NCI-H2107 treated with DMSO at 0.1 percent for 48 hours (cell line): ENCODE measurements at regions not wholly inside any gene's neighbourhood (a gene's known extent, or its start where the extent isn't known, plus 50 kb on each side); places are given as distances from the start of the nearest gene placed in this dataset.
"Not testable (repeated sequence)": the region's sequence is repeated elsewhere in the genome, so short reads cannot be mapped to it uniquely, and the experiment has no call there.

Experiments used
- DNase-seq: peaks from one replicate; lab custom pipeline; 2025; ENCODE audit not compliant: unreplicated experiment; lab: John Stamatoyannopoulos, UW

GRCh38 chr1:213523781-213524398 is 463.9 kb upstream of the PROX1 start:
- no peak for DNase-seq

DNA sequence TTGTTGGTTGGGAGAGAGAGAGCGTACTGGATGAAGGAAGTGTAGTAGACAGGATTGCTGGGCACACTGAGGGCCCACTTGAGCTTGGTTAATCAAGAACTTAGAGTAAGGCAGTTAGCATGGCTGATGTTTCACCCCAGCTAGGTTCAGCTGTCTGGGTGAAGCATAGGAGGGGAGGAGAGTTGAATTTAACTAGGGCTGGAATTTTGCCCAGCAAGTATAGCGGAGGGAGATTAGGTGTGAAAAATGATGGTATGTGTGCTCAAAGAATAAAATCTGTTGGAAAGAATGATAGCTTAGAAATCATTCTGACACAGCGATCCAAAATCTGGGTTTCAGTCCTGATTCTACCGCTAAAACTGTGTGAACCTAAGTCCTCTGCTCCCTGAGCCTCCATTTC is 461.5 kb upstream of the PROX1 start:
- DNase-seq = no peak

- DNase-seq = no peak
These were observed 457.0 kb upstream of the PROX1 start for GRCh38 chr1:213530611-213531320.

DNA sequence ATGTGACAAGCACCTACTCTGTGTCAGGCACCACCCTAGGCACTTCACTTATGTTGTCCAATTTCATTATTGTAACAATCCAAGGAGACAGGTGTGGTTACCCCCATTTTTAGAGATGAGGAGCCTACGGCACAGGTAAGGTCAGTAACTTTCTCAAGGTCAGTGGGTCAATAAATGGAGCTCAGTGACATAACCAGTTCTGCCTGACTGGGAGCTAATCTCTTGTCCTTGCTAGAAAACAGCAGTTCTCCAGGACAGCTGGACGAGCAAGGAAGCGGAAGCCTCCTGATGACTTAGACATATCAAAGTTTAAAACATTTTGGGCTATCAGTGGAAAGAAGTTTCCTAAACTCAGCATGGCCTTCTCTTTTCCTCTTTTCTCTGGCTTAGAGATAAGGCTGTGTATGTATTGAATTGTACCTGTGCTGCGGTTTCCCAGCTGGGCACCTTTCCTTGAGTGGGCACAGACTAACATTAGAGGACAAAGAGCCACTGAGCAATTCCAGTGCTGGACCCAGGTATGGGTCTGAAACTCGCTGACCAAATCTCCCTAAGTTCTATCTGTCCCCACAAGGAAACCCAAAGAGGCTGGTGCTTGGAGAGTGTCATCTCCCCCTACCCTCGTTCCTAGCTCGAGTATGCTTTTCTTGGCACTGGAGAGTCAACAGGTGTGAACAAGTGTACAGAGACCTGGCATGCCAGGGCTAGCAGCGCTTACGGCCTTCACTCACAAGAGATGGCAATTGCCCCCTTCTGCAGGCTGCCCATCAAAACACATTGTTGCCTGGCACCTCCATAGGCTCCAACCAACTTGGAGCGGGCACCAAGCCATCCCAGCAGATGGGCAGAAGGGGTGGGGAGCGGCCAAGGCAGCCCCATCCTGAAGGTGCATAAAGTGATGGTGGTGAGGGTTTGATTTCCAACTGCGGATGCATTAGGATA is 456.1 kb upstream of the PROX1 start:
- DNase-seq = no peak

- no peak for DNase-seq
These were observed 454.6 kb upstream of the PROX1 start for GRCh38 chr1:213533125-213533524.

- DNase-seq = no peak
These were observed 452.1 kb upstream of the PROX1 start for GRCh38 chr1:213535679-213536078.

DNA sequence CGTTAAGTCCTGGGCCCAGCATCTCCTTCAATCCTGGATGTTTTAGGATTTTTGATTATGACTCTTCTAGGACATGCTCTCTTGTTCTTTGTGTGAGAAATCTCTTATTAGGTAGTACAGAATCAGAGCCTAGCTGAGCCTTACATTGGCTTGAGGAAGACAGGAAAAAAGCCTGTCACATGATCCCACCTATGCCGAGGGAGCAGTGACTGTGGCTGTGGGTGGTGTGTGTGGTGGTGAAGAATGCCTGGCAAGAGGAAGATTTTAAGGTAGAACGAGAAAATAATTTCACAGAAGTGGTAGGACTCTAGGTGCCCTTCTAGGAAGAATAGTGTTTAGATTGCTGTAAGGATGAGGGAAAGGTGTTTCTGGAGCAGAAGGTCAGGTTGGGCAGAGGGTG is 449.5 kb upstream of the PROX1 start:
- no peak for DNase-seq

DNA sequence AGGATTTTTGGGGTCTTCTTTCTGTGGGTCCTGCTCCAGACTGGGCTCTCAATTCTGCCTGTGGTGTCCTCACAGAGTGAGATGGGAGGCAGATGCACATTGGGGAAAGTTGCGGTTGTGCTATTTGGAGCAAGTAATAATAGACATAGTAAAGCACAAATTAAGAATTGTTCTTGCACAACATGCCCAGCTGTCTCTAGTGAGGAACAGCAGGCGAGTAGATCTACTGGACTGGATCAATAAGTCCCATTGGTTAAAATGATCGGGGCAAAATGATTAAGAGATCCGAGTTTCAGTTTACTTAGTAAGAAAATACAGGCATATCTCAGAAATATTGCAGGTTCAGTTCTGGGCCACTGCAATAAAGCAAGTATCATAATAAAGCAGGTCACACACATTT is 448.3 kb upstream of the PROX1 start:
- DNase-seq = no peak

- no peak for DNase-seq
These were observed 446.1 kb upstream of the PROX1 start for GRCh38 chr1:213541641-213542040.

DNA sequence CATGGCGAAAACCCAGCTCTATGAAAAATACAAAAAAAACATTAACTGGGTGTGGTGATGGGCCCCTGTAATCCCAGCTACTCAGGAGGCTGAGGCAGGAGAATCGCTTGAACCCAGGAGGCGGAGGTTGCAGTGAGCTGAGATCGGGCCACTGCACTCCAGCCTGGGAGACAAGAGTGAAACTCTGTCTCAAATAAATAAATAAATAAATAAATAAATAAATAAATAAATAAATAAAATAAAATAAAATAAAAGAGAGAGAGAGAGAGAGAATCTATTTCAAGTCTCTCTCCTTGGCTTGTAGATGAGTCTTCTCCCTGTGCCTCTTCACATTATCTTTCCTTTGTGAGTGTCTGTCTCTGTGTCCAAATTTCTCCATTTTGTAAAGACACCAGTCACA is 442.6 kb upstream of the PROX1 start:
- not testable (repeated sequence) for DNase-seq

- no peak for DNase-seq
These were observed 437.8 kb upstream of the PROX1 start for GRCh38 chr1:213549982-213550381.

GRCh38 chr1:213550804-213551203 is 437.0 kb upstream of the PROX1 start:
- no peak for DNase-seq

DNA sequence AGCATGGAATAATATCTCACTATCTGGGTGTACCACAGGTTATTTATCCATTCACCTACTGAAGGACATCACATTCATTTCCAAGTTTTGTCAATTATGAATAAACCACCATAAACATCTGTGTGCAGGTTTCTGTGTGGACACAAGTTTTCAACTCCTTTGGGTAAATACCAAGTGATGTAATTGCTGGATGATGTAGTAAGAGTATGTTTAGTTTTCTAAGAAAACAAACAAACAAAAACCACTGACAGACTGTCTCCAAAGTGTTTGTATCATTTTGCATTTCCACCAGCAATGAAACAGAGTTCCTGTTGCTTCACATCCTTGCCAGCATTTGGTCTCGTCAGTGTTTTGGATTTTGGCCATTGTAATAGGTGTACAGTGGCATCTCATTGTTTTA is 435.7 kb upstream of the PROX1 start:
- DNase-seq = no peak

DNA sequence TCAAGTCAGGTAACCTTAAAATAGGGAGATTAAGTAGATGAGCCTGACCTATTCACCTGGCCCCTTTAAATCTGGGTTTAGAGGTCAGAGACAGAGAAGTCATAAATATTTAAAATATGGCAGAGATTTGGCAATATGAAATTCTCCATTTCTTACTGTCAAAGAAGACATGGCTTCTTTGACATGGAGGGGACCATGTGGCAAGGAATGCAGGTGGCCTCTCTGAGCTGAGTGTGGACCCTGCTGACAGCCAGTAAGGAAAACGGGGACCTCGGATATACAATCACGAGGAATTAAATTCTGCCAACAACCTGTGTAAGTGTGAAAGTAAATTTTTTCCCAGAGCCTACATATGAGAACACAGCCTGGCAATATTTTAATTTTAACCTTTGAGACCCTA is 427.5 kb upstream of the PROX1 start:
- no peak for DNase-seq

- DNase-seq = no peak
These were observed 425.9 kb upstream of the PROX1 start for GRCh38 chr1:213561870-213562269.

DNA sequence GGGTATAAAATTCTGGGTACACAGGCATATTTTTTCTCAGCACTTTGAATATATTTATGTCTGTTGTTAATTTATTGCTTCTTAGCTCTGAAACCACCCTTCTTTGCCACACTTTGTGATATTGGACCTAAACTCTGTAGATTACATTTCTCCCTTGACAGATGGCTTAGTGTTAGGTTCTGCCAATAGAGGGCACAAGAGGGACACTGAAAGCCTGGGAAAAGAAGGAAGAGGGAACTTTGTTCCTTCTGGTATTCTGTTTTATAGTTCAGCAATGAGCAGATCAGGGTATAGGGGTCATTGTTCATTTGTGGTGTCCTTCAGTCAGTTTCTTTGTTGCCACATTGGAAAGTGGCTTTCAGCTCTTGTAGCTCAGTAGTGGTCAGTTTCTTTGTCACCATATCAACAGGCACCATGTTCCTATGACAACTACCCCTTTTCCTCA is 423.5 kb upstream of the PROX1 start:
- DNase-seq = peak; percentile 59

DNA sequence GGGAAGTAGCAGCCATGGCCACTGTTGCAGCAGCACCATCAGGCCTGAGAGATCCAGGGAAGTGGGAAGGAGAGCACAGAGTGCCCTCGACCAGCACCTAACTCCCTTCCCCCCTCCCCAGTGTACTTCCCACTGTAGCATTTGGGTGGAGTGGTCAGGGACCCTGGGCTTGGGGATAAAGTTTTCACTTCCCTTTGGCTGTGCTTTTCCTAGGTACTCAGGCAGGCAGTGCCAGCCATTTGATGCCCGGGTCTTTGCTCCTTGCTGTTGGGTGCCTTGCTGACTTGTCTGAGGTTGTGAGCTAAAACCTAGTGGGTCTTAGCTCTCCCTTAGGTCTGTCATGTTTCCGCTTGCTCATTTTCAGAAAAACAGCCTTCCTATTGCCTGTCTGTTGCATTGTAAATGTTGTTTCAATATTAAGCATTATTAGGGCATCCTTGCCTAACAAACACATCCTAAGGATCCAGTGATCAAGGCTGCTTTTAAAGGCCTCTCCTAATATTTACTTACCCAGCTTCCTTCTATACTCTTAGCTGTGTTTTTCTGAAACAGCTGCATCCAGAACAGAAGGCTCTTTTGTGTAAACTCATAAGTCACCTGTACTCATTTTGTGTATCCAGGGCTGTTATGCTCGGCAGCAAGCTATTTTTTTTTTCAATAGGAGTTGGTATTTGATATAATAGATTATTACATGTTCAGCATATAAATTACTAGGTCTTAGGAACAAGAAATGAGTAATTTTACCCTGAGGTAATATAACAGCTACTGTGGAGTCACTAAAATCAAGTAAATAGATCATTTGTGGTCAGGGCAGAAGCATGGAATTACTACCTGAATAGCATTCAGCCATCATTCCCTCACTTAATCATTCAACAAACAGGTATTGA is 418.6 kb upstream of the PROX1 start:
- peak; percentile 69 for DNase-seq

DNA sequence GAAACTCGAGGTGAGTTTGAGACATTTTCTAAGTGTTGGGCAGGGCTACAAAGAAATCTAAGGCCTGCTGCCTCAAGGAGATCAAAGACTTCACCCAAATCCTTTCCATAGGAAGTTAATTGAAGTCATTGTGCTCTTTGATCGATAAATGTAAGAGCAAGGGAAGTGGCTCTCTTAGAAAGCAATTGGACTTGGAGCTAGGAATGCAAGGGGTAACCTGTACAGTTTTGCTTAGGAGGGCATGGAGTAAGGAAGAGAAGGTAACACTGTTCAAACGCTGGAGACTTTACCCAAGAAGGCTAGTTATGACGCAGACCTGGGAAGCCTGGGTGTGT is 418.0 kb upstream of the PROX1 start:
- no peak for DNase-seq

DNA sequence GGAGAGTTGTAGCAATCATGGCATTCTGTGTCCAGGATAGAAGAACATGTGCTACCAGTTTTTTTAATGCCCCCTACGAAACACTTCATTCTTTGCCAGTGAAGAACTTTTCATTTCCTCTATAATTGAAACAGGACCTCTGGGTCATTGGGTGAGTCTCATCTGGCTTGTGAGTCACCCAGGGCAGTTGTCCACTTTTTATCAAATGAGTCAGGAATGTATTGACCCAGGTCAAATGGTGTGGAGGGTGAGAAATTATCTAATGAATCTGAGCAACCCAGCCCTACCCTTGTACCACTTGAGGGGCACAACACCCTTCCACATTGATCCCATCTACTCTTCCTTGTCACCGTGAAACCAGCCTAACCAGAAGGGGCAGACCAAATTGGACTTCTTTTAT is 417.3 kb upstream of the PROX1 start:
- no peak for DNase-seq

DNA sequence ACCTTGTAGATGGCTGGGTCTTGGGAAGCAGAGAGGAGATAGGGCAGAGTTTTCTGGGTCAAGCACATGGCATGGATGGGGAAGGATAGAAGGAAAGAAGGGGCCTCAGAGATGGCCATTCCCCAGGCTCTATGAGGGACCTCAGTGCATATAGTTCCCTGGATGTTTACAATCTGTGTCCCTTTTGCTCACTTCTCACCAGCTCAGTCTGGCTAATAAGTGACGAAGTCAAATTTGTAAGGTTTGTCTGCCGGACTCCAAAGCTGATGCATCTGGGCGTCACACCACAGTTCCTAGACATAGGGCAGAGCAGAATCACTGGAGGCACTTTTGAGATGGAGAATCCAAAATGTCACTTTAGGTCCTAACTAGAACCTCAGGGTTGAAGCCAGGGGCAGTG is 416.4 kb upstream of the PROX1 start:
- no peak for DNase-seq

GRCh38 chr1:213571843-213572242 is 415.9 kb upstream of the PROX1 start:
- DNase-seq = no peak
